EL (cell line): ENCODE measurements at regions not wholly inside any gene's neighbourhood (a gene's known extent, or its start where the extent isn't known, plus 50 kb on each side); places are given as distances from the start of the nearest gene placed in this dataset.
"Not testable (repeated sequence)": the region's sequence is repeated elsewhere in the genome, so short reads cannot be mapped to it uniquely, and the experiment has no call there.

Experiments used
- DNase-seq: peaks from one replicate; pipeline ENCODE4 v3.0.0-alpha.2; 2016

DNA sequence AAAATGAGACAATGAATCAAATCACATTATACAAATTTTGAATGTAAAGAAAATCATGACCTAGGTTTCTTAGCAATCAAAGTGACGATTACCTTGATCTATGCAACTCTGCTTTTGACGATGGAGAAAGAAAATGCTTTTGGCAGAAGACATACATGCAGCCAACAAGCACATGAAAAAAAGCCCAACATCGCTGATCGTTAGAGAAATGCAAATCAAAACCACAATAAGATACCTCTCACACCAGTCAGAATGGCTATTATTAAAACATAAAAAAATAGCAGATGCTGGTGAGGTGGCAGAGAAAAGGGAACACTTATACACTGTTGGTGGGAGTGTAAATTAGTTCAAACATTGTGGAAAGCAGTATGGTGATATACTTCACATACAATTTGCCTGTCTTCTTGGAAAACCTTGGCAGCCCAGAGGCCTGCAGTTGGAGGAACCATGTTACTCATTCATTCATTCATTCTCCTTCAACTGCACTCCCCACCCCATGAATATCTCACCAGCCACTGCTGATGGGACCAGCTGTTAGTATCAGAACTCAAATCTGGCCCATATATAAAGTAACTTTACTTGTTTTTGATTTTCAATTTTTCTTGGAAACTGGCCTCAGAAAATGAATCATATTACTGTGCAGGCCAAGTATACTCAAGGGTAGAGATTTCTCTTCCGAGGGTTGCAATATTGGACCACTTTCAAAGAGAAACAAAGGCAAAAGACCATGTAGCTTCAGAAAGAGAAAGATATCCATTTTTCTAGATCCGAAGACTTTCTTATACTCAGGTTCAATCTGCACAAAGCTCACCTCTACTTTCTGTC lies 358.6 kb upstream of the ARHGEF26 start:
- DNase-seq = no peak

GRCh38 chr3:153767601-153768560 lies 353.3 kb upstream of the ARHGEF26 start:
- DNase-seq = no peak

DNA sequence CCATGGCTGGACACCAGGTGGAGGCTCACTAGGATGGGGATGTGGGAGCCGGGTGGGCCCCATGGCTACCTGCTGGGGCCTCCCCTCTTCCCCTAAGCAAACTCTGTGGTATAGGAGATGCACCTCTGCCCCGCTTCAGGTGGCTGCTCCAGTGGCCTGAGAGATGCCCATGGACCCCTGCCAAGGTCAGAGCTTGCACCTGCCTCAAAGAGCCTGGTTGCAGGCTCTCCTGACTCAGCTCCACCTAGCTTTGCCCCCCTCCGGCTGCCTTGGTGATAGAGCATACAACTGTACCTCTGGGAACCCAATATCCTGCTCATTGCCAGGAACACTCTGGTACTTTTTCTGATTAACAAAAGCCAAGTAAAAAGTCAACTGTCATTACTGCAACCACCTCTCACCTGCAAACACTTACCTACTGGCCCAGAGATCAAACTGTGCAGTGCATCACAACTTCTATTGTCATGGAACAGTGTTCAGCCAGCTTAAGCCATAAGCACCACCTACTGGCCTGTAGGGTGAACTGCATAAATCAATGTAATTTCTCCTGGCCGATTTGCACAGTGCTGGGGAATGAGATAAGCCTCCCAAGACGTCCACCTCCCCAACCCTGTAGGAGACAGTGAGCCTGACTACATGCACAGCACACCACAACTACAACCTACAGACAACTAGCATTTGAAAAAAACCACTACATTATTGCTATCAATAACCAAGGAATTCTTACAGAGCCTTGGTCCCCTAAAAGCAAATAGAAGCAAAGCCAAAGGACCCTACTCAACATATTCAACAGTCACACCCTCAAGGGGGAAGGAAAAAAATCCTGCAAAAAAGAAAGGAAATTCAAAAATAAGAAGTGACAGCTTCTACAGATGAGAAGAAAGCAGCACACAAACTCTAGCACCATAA lies 352.4 kb upstream of the ARHGEF26 start:
- DNase-seq = peak; percentile 43

- DNase-seq = no peak
Observed at GRCh38 chr3:153783106-153783505, 338.1 kb upstream of the ARHGEF26 start.

DNA sequence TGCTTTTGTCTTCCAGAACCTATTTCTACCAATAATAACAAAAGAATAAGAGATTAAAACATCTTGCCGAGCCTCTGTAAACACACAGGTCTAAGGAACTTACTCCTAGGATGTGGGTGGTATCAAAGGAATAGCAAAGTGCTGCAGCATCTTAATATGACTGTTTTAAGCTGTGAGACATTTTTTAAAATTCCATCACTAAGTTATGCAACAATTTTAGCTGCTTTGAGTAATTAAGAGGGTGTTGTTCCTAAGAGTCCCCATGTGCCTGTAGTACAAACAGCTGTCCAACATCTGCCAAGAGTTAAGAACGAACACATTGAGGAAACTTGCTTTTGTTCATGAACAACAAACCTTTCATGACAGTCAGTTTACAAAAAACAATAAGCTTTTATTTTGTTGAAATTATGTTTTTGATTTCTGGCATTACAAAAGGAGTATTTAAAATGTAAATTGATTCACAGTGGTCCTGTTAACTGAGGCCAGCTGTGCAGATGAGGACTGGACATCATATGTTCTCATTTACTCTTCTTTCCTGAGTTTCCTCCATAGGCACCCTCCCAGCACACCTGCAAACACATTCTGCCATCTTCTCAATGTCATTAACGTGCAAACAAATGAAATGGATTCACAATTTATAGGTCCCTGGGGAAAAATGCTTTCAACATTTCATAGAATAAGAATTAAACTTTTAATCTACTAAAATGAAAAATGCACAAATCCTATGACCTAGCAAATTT lies 337.3 kb upstream of the ARHGEF26 start:
- DNase-seq = no peak

GRCh38 chr3:153785901-153786300 lies 335.3 kb upstream of the ARHGEF26 start:
- no peak for DNase-seq

DNA sequence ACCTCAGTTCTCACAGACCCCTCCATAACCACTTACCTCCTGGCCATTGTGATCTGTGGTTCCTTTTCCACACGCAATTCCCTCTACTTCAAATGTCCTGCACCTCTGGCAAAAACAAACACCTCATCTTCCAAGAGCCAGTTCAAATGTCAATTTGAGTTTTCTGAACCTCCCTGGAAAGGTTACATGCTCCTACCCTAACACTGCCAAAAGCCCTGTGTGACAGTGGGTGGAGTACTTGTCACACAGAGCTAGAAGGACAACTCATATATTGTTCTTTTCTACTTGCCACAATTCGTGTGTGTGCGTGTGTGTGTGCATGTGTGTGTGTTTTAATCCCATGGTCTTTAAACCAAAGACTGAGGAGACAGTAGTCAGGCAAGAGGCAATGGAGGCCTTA lies 331.8 kb upstream of the ARHGEF26 start:
- DNase-seq = no peak

DNA sequence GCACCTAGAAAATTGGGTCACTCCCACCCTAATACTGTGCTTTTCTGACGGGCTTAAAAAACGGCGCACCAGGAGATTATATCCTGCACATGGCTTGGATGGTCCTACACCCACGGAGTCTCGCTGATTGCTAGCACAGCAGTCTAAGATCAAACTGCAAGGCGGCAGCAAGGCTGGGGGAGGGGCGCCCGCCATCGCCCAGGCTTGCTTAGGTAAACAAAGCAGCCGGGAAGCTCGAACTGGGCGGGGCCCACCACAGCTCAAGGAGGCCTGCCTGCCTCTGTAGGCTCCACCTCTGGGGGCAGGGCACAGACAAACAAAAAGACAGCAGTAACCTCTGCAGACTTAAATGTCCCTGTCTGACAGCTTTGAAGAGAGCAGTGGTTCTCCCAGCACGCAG lies 324.1 kb upstream of the ARHGEF26 start:
- not testable (repeated sequence) for DNase-seq

GRCh38 chr3:153809097-153809496 lies 312.1 kb upstream of the ARHGEF26 start:
- no peak for DNase-seq

GRCh38 chr3:153818338-153818737 lies 302.9 kb upstream of the ARHGEF26 start:
- DNase-seq = no peak

- no peak for DNase-seq
Observed at GRCh38 chr3:153820035-153820434, 301.2 kb upstream of the ARHGEF26 start.

DNA sequence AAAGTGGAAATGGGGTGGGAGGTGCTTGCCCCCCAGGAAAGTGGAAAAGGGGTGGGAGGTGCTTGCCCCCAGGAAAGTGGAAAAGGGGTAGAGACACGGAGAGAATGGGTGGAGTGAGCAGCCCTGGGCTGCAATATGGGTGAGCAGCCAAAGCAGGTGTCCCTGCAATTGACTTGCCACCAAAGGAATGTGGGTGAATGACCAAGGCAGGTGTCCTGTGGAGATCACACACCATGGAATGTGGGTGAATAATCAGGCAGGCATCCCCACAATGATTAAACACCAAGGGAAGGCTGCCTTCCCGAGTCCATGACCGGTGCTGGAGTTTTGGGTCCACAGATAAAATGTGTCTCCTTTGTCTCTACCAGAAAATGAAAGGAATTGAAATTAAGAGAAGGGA lies 292.8 kb upstream of the ARHGEF26 start:
- DNase-seq = not testable (repeated sequence)

- DNase-seq = no peak
Observed at GRCh38 chr3:153829606-153830170, 291.5 kb upstream of the ARHGEF26 start.

GRCh38 chr3:153830552-153830951 lies 290.6 kb upstream of the ARHGEF26 start:
- no peak for DNase-seq

GRCh38 chr3:153835540-153835939 lies 285.6 kb upstream of the ARHGEF26 start:
- DNase-seq = no peak

GRCh38 chr3:153840487-153840886 lies 280.7 kb upstream of the ARHGEF26 start:
- DNase-seq = no peak

DNA sequence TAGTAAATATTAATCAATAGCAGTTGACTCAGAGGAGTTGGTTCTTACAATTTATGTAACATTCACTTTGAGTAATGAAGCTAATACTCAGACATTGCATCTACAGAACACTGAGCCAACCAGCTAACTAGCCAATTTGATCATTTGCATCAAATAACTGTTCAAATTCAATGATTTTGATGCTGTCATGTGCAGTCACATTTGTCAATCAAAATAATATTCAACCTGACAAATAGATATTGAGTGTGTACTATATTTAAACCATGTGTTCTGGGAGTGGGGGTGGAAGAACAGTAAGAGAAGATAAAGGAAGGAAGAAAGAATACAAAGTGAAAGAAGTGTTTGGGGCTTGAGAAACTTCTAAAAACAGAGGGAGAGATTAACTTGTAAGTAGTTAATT lies 277.2 kb upstream of the ARHGEF26 start:
- DNase-seq = no peak

DNA sequence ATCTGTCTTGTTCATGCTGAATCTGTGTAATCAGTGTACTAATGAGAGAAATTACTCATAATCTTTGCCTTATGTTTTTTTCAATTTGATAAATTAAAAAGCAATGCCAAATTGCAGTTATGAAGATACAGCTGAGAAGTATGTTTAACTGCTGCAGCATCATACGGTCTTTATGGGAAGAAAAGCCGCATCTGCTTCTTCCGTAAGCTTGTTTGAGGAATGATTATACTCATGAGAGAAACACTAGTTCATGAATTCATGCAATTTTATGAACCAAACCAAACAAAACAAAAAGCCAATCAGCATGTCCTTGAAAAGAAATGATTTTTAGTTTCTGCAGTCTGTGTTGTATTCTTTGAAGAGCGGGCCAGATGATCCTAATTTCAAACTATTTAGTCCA lies 275.9 kb upstream of the ARHGEF26 start:
- no peak for DNase-seq

DNA sequence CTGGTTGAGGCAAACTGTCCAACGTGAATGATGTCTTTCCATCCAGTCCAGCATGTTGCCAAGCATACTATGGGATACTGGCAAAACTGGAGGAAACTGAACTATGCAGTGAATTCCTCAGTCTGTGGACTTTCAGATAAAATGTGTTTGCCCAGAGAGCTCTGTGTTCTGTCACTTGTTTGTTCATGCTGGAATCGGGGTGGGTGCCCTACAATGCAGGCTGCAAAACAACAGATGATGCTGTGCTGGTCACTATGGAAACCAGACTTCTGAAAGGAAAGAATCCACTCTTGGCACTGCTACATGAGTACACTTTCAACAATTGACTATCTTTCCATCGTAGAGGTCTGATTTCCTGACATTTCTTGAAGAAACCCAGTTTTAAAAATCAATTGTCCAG lies 272.5 kb upstream of the ARHGEF26 start:
- no peak for DNase-seq

DNA sequence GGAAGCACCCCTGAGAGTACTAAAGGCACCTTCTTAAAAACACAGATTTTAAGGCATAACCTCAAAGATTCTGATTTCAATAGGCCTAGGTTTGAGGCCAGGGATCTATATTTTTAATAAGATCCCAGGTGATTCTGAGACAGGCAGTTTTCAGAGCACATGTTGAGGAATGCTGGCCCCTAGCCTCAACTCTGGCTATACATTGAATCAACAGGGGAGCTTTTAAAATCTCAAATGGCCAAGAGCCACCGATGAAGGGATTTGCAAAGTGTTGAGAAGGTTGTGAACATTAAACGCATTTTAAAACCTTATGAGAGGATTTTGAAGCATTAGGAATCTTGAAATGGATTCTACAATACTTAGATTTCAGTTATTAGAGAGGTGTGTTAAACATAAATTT lies 268.8 kb upstream of the ARHGEF26 start:
- DNase-seq = no peak

- DNase-seq = no peak
Observed at GRCh38 chr3:153853163-153853562, 268.0 kb upstream of the ARHGEF26 start.

DNA sequence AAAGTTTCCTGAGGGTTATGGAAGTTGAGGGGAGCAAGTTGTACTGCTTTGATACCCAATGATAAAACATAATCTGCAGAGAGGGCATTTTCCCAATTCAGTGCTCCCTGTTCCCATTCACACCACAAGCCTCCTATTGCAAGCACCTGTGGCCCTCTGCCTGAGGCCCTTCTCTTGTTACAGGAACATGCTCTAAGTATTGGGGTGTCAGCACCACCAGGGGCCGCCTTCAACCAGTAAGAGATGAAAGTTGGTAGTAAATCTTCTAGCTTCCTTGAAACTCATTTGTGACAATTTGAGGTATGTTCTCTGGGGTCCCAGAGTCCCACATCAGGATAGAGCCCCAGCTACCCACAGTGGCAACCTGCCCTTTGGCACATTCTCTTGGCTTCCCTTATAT lies 265.4 kb upstream of the ARHGEF26 start:
- no peak for DNase-seq
